ENCODE measurements at regions not wholly inside any gene's neighbourhood (a gene's known extent, or its start where the extent isn't known, plus 50 kb on each side); places are given as distances from the start of the nearest gene placed in this dataset.

- TF ChIP-seq CTCF (IDR thresholded peaks at IDR 0.05; ENCODE audit: insufficient read depth, low read length, poor library complexity, severe bottlenecking) (no peak), EZH2phosphoT487 (conservative IDR thresholded peaks at IDR 0.05; ENCODE audit: low read length) (no peak)
- Histone ChIP-seq H3K4me3 (ENCODE audit: insufficient read depth, low read length, poor library complexity, severe bottlenecking) (no peak overlapping the region), H2AFZ (ENCODE audit: low read depth, low read length, severe bottlenecking) (no peak overlapping the region), H3K4me2 (ENCODE audit: low read depth, low read length, poor library complexity, severe bottlenecking) (no peak overlapping the region), H3K27me3 (ENCODE audit: low read length) (no peaks in the 10 kb centered on the region), H3K9me2 (replicated peaks; ENCODE audit: insufficient read depth, low read length) (no peaks in the 10 kb centered on the region), H3K9me3 (ENCODE audit: insufficient read depth, low read length) (no peaks in the 10 kb centered on the region), H3K36me3 (ENCODE audit: low read length) (no peaks in the 10 kb centered on the region), H3F3A (ENCODE audit: insufficient read depth) (no peaks in the 10 kb centered on the region), H3K9ac (ENCODE audit: low read length) (no peak overlapping the region), H3K79me2 (ENCODE audit: insufficient read depth, low read length) (no peaks in the 10 kb centered on the region), H4K20me1 (ENCODE audit: low read depth, low read length) (no peaks in the 10 kb centered on the region), H3K27ac (ENCODE audit: low read depth, low read length) (no peak overlapping the region)
These were observed 178.0 kb upstream of the P2RY1 start for GRCh38 chr3:152656972-152657355.

- H3K4me2 ChIP-seq (ENCODE audit: low read depth, low read length, poor library complexity, severe bottlenecking), result no peak overlapping the region
- TF ChIP-seq CTCF (IDR thresholded peaks at IDR 0.05; ENCODE audit: insufficient read depth, low read length, poor library complexity, severe bottlenecking) (no peak), EZH2phosphoT487 (conservative IDR thresholded peaks at IDR 0.05; ENCODE audit: low read length) (no peak)
- no peaks in the 10 kb centered on the region for H3K9me2 ChIP-seq (replicated peaks; ENCODE audit: insufficient read depth, low read length)
- H3F3A ChIP-seq (ENCODE audit: insufficient read depth), result no peaks in the 10 kb centered on the region
- 0 out of 2 replicates have a peak, but pooled peaks cover 3% of the 10 kb centered on the region for H3K9me3 ChIP-seq (ENCODE audit: insufficient read depth, low read length)
- H2AFZ ChIP-seq (ENCODE audit: low read depth, low read length, severe bottlenecking), result no peak overlapping the region
- H3K79me2 ChIP-seq (ENCODE audit: insufficient read depth, low read length), result no peaks in the 10 kb centered on the region
- no peak overlapping the region for H3K27ac ChIP-seq (ENCODE audit: low read depth, low read length)
- H3K4me3 ChIP-seq (ENCODE audit: insufficient read depth, low read length, poor library complexity, severe bottlenecking), result no peak overlapping the region
- no peaks in the 10 kb centered on the region for H3K36me3 ChIP-seq (ENCODE audit: low read length)
- no peak overlapping the region for H3K9ac ChIP-seq (ENCODE audit: low read length)
- H3K27me3 ChIP-seq (ENCODE audit: low read length), result no peaks in the 10 kb centered on the region
- H4K20me1 ChIP-seq (ENCODE audit: low read depth, low read length), result no peaks in the 10 kb centered on the region
These were observed 175.8 kb upstream of the P2RY1 start for GRCh38 chr3:152658977-152659720.

GRCh38 chr3:152662157-152662556 is 172.8 kb upstream of the P2RY1 start:
- Histone ChIP-seq H3K4me3 (ENCODE audit: insufficient read depth, low read length, poor library complexity, severe bottlenecking) (no peak overlapping the region), H3K9me2 (replicated peaks; ENCODE audit: insufficient read depth, low read length) (no peaks in the 10 kb centered on the region), H2AFZ (ENCODE audit: low read depth, low read length, severe bottlenecking) (no peak overlapping the region), H3K9me3 (ENCODE audit: insufficient read depth, low read length) (0 out of 2 replicates have a peak, but pooled peaks cover 3% of the 10 kb centered on the region), H3K27me3 (ENCODE audit: low read length) (no peaks in the 10 kb centered on the region), H3K36me3 (ENCODE audit: low read length) (no peaks in the 10 kb centered on the region), H4K20me1 (ENCODE audit: low read depth, low read length) (no peaks in the 10 kb centered on the region), H3K27ac (ENCODE audit: low read depth, low read length) (no peak overlapping the region), H3K9ac (ENCODE audit: low read length) (no peak overlapping the region), H3K79me2 (ENCODE audit: insufficient read depth, low read length) (no peaks in the 10 kb centered on the region), H3K4me2 (ENCODE audit: low read depth, low read length, poor library complexity, severe bottlenecking) (no peak overlapping the region), H3F3A (ENCODE audit: insufficient read depth) (no peaks in the 10 kb centered on the region)
- TF ChIP-seq CTCF (IDR thresholded peaks at IDR 0.05; ENCODE audit: insufficient read depth, low read length, poor library complexity, severe bottlenecking) (no peak), EZH2phosphoT487 (conservative IDR thresholded peaks at IDR 0.05; ENCODE audit: low read length) (no peak)

All from SU-DHL-6 (cell line).